Large intestine (tissue), 3 donors: ENCODE measurements at regions not wholly inside any gene's neighbourhood (a gene's known extent, or its start where the extent isn't known, plus 50 kb on each side); places are given as distances from the start of the nearest gene placed in this dataset.
"Not testable (repeated sequence)": the region's sequence is repeated elsewhere in the genome, so short reads cannot be mapped to it uniquely, and the experiment has no call there.

ENCODE experiments used
- DNase-seq, 2 donors: peaks; one replicate each; pipeline versions ENCODE4 v3.0.0 to v3.0.0-alpha.2; 2013
- H3K27ac ChIP-seq: one replicate; pipeline ENCODE4 v1.5.1; 2013; ENCODE audit warnings: low read length
- H3K27me3 ChIP-seq: 2 replicates; pipeline ENCODE4 v1.6.1; 2013; ENCODE audit warnings: low read length; ENCODE audit not compliant: control insufficient read depth, insufficient read depth
- H3K36me3 ChIP-seq: 2 replicates; pipeline ENCODE4 v1.6.1; 2013; ENCODE audit warnings: low read length; ENCODE audit not compliant: control insufficient read depth, insufficient read depth
- H3K4me1 ChIP-seq: one replicate; pipeline ENCODE4 v1.6.1; 2013; ENCODE audit warnings: low read length; ENCODE audit not compliant: control insufficient read depth, insufficient read depth
- H3K4me3 ChIP-seq: one replicate; pipeline ENCODE4 v1.5.1; 2013; ENCODE audit warnings: low read length
- H3K9me3 ChIP-seq: one replicate; pipeline ENCODE4 v1.6.1; 2013; ENCODE audit warnings: mild to moderate bottlenecking, low read depth, low read length, moderate library complexity; ENCODE audit not compliant: control insufficient read depth
- WGBS: methylation state at CpG from one replicate; pipeline ENCODE4 v1.1.5; 2013; ENCODE audit warnings: low lambda C conversion rate; ENCODE audit not compliant: insufficient coverage; 5-methylcytosine and 5-hydroxymethylcytosine counted together

DNA sequence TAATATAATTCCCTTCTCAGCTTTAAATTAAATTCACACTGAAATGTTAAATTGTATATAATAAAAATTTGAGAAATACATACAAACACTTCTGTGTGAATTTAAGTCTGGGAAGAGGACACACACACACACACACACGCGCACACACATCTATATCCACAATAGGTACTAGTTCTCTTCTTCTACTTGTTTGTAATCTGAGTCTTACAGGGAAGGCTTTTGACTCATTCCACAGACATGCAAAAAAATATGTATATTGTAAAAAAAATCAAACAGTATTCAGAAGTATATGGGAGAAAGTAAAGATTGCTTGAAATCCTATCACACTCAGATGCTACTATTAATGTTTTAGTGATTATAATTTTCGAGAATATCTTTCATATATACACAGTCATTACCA is 276.2 kb downstream of the MDFIC start:
- Histone ChIP-seq H3K4me1 (no peaks in the 10 kb centered on the region), H3K27me3 (no peaks in the 10 kb centered on the region), H3K4me3 (no peak overlapping the region), H3K9me3 (no peaks in the 10 kb centered on the region), H3K27ac (no peak overlapping the region), H3K36me3 (no peaks in the 10 kb centered on the region)
- WGBS: 100% methylated on average over 1 of the region's 3 CpGs
- no peak for DNase-seq

DNA sequence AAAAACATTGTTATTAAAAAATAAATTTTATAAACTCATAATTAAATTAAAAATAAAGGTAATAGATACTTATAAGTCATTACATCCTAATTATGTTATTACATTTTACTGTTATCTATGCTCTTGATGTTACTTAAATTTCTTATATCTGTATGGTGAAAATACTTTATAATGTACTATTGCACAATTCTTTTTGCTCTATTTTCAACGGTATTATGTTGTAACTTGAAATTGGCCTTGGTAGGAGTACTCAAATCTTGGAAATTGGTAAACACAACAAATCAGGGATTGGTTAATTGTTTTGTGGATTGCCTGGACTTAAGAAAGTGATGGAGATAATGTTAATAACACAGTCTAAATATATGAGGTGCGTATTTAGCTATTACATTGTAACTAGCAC is 273.3 kb downstream of the MDFIC start:
- no peak for DNase-seq
- Histone ChIP-seq H3K27me3 (no peaks in the 10 kb centered on the region), H3K9me3 (no peaks in the 10 kb centered on the region), H3K27ac (no peak overlapping the region), H3K4me1 (no peaks in the 10 kb centered on the region), H3K4me3 (no peak overlapping the region), H3K36me3 (no peaks in the 10 kb centered on the region)
- WGBS: 89% methylated on average over 2 of the region's 2 CpGs

DNA sequence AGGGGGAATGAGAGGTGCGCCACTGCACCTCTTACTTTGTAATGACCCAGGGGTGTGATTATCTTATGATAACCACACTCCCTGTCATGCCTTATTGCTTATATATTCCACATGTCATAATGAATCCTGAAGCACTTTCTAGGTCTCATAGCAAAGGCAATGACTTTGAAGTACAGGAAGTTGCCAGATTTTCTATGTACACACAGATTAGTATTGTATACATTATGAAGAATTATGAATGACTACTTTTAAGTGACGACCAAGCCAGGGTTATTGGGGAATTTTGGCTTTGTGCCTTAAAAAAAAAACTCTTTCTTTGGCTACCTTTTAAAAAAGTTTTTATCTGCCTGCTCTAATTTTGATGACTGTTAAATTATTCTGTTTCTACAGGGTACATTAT is 269.6 kb downstream of the MDFIC start:
- Histone ChIP-seq H3K27ac (no peak overlapping the region), H3K9me3 (no peaks in the 10 kb centered on the region), H3K27me3 (no peaks in the 10 kb centered on the region), H3K4me1 (no peaks in the 10 kb centered on the region), H3K36me3 (no peaks in the 10 kb centered on the region), H3K4me3 (no peak overlapping the region)
- DNase-seq: no peak
- no CpG with 5 or more reads among the region's 2 CpGs for WGBS

DNA sequence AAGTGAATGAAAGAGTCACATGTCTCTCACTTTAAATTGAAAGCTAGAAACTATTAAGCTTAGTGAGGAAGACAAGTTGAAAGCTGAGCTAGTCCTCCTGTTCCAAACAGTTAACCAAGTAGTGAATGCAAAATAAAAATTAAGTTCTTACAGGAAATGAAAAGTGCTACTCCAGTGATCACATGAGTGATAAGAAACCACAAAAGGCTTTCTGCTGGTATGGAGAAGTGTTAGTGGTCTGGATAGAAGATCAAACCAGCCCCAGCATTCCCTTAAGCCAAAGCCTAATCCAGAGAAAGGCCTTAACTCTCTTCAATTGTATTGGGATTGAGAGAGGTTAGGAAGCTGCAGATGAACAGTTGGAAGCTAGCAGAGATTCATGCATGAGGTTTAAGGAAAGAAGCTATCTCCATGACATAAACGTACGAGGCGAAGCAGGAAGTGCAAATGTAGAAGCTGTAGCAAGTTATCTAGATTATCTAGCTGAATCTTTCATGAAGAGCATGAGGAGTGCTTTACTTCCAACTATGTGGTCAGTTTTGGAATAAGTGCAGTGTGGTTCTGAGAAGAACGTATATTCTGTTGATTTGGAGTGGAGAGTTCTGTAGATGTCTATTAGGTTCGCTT is 261.6 kb downstream of the MDFIC start:
- Histone ChIP-seq H3K4me3 (no peak overlapping the region), H3K27ac (no peak overlapping the region)
- WGBS: no CpG with 5 or more reads among the region's 5 CpGs

DNA sequence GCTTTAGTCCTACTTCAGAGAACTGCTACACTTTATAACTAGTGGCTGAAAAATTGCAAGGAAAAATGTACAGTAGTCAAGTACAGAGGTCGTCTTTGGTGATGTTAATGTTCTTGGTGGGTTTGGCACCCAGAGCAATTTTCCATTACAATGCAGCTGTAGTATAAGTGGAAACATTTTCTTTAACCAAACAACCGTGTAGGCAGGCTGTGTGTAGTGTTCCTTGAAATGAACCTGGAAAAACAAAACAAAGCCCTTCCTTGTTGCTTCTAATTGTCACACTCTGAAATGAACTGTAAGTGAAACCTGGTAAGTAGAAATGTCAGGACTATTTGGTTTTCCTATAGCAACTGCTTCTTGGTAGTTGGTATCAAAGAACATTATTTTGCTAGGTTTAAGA is 256.9 kb downstream of the MDFIC start:
- Histone ChIP-seq H3K4me3 (no peak overlapping the region), H3K4me1 (no peaks in the 10 kb centered on the region), H3K27ac (no peak overlapping the region), H3K9me3 (no peaks in the 10 kb centered on the region), H3K36me3 (no peaks in the 10 kb centered on the region), H3K27me3 (no peaks in the 10 kb centered on the region)
- DNase-seq: peak in 1 of 2 donors; percentile 8
- WGBS: 70% methylated on average over 2 of the region's 2 CpGs

More for the DNA sequence above, 261.6 kb downstream of the MDFIC start:
- DNase-seq: no peak
- no peaks in the 10 kb centered on the region for H3K36me3 ChIP-seq
- H3K9me3 ChIP-seq: no peaks in the 10 kb centered on the region
- H3K4me1 ChIP-seq: no peaks in the 10 kb centered on the region
- H3K27me3 ChIP-seq: no peaks in the 10 kb centered on the region

DNA sequence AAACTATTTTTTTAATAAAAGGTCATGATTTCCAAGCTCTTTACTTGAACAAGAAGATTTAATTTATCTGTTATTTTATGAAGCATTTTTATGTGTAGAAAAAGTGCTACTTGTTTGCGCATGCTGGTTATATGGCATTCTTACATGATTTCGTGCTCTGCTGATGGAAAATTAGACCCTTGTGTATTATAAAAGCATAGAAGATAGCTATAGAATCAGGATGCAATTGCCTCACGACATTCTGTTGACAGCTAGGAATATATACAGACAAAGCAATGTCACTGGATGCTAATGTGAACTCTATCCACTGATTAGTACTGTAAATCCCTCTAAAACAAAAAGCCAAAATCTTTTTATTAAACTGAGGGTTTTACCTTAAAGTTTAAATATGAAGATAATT is 255.9 kb downstream of the MDFIC start:
- H3K4me3 ChIP-seq: no peak overlapping the region
- no peak for DNase-seq
- H3K27me3 ChIP-seq: no peaks in the 10 kb centered on the region
- H3K27ac ChIP-seq: no peak overlapping the region
- no peaks in the 10 kb centered on the region for H3K4me1 ChIP-seq
- 80% methylated on average over 1 of the region's 3 CpGs for WGBS
- H3K9me3 ChIP-seq: peaks cover 3% of the 10 kb centered on the region
- H3K36me3 ChIP-seq: no peaks in the 10 kb centered on the region

DNA sequence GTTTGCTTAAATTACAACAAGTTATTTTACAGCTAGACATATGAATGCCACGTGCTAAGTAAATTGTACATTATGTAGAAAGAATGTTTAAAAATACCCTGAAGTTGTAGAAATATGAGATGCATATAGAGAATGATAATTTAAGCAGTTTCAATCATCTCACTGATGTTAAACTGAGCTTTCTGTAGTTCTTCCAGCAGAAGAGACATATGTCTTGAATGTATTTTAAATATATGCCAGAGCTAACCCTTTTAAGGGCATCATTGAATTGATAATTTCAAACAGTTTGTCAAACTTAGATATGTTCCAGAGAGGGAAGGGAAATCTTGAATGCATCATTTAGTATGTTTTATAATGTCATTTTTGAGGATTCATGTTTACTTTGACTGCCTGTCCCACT is 255.2 kb downstream of the MDFIC start:
- no peak for DNase-seq
- Histone ChIP-seq H3K4me3 (no peak overlapping the region), H3K4me1 (no peaks in the 10 kb centered on the region), H3K27ac (no peak overlapping the region), H3K27me3 (no peaks in the 10 kb centered on the region), H3K9me3 (peaks cover 3% of the 10 kb centered on the region), H3K36me3 (no peaks in the 10 kb centered on the region)
- WGBS: 60% methylated on average over 1 of the region's 1 CpG

DNA sequence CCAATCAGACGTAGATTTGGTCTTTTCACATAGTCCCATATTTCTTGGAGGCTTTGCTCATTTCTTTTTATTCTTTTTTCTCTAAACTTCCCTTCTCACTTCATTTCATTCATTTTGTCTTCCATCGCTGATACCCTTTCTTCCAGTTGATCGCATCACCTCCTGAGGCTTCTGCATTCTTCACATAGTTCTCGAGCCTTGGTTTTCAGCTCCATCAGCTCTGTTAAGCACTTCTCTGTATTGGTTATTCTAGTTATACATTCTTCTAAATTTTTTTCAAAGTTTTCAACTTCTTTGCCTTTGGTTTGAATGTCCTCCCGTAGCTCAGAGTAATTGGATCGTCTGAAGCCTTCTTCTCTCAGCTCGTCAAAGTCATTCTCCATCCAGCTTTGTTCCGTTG is 250.5 kb downstream of the MDFIC start:
- H3K36me3 ChIP-seq, H3K27me3 ChIP-seq, DNase-seq, H3K27ac ChIP-seq, H3K4me3 ChIP-seq, H3K4me1 ChIP-seq, H3K9me3 ChIP-seq: not testable (repeated sequence)
- 97% methylated on average over 3 of the region's 8 CpGs for WGBS

DNA sequence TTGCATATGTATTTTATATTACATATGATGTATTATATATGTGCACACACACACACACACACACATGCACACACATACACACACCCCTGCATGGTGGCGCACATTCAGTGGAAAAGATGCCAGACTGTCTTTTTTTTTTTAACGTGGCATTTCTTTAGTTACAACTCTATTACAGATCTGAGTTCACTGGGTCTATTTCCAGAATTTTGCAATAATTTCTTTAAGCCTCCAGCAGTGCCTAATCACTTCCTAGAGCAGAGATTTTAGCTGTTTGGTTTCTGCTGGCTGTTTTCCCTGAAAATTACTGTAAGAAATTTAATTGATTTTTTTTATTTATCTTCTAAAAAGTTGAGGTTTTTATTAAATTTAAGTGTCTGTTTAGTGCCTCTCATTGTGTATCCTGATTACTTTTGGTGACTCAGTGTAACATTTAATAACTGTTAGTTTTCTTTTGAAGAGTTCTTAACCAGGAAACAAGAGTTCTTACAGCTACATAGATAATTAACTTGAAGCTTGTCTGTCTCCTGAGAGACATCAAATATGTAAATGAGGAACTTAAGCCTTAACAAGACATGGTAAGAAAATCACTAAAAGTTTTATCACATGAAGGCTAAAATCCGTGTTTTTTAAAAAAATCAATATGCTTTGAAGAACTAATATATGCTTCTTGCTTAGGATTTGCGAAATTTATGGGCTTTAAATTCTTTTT is 232.0 kb downstream of the MDFIC start:
- Histone ChIP-seq H3K9me3 (no peaks in the 10 kb centered on the region), H3K27ac (no peak overlapping the region), H3K4me3 (no peak overlapping the region), H3K27me3 (no peaks in the 10 kb centered on the region), H3K36me3 (no peaks in the 10 kb centered on the region), H3K4me1 (no peaks in the 10 kb centered on the region)
- no peak for DNase-seq
- WGBS: 76% methylated on average over 2 of the region's 4 CpGs

DNA sequence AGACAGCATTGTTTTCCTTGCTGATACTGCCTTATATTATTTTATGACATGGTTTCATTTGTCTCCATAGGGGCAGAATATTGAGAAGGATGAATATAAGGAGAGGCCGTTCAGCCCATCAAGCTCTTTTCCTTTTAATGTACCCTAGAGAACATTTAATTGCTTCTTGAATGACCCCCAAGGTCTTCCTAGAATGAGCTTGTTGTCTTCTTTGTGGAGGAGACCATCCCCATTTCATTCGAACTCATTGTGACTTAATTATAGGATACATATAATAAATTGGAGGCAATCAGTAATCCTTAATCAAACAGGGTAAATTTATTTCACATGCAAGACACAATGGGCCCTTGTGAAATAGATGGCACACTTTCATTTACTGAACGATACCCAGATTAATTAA is 231.3 kb downstream of the MDFIC start:
- Histone ChIP-seq H3K27me3 (no peaks in the 10 kb centered on the region), H3K9me3 (no peaks in the 10 kb centered on the region), H3K36me3 (no peaks in the 10 kb centered on the region), H3K4me3 (no peak overlapping the region), H3K4me1 (no peaks in the 10 kb centered on the region), H3K27ac (no peak overlapping the region)
- no CpG with 5 or more reads among the region's 3 CpGs for WGBS
- DNase-seq: no peak

DNA sequence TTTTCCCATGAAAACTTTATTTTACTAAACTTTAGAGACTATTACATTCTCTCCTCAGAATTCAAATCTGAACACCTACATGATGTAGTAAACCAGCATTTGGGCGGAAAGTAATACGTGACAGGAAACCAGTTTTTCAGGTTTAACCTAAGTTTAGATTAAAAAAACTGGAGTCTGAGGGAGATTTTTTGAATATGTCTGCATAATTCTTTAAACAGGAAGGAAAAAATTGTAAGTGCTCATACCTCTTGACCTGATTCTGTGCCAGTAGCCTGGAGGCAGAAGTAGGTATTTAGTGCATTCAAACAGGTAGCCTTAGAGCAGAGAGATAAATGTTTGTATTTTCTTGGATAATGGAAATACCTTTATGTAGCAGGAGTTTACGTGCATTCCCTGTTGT is 224.3 kb downstream of the MDFIC start:
- H3K27ac ChIP-seq: no peak overlapping the region
- WGBS: 69% methylated on average over 3 of the region's 3 CpGs
- peak in 1 of 2 donors; percentile 4 for DNase-seq

More for the DNA sequence above, 224.3 kb downstream of the MDFIC start:
- no peaks in the 10 kb centered on the region for H3K4me1 ChIP-seq
- H3K9me3 ChIP-seq: no peaks in the 10 kb centered on the region
- H3K36me3 ChIP-seq: no peaks in the 10 kb centered on the region
- no peak overlapping the region for H3K4me3 ChIP-seq
- H3K27me3 ChIP-seq: no peaks in the 10 kb centered on the region
